OCI-LY7 (cell line): ENCODE measurements at regions not wholly inside any gene's neighbourhood (a gene's known extent, or its start where the extent isn't known, plus 50 kb on each side); places are given as distances from the start of the nearest gene placed in this dataset.

ENCODE experiments used
- BruUV-seq: library from RNA; stranded (reverse); fragments of 400-500 nt; replicated peaks from 2 replicates; lab custom pipeline; 2021; lab: Mats Ljungman, UMichigan
- CTCF ChIA-PET: fragments of 300-600 bp; sonication (Branson Sonifier 250); formaldehyde crosslinking; loops from one replicate; lab custom pipeline; 2022; ENCODE audit warnings: antibody characterized with exemption; ENCODE audit not compliant: unreplicated experiment; lab: Charles Lee
- POLR2A ChIA-PET: fragments of 300-600 bp; sonication (Branson Sonifier 250); formaldehyde crosslinking; loops from one replicate; lab custom pipeline; 2022; ENCODE audit warnings: antibody characterized with exemption; lab: Charles Lee
- DNase-seq: peaks from one replicate; pipeline ENCODE4 v3.0.0-alpha.2; 2015; ENCODE audit warnings: low spot score
- H2AFZ ChIP-seq: fragments of 200-600 bp; sonication (generic), shearing (Covaris generic); 2 replicates; pipeline ENCODE4 v1.6.1; 2014; ENCODE audit warnings: mild to moderate bottlenecking, antibody characterized with exemption, low read length, moderate library complexity
- H3K27ac ChIP-seq: fragments of 200-600 bp; sonication (generic); 2 replicates; pipeline ENCODE4 v1.5.1; 2014; ENCODE audit warnings: mixed run types, low read depth, mild to moderate bottlenecking, moderate library complexity, low read length, inconsistent platforms; ENCODE audit not compliant: poor library complexity, severe bottlenecking
- H3K36me3 ChIP-seq: fragments of 200-600 bp; sonication (generic); 2 replicates; pipeline ENCODE4 v1.6.1; 2014; ENCODE audit warnings: mild to moderate bottlenecking, antibody characterized with exemption, low read length, moderate library complexity, mixed read lengths; ENCODE audit not compliant: insufficient read depth
- H3K4me1 ChIP-seq: fragments of 200-600 bp; sonication (generic); 2 replicates; pipeline ENCODE4 v1.5.1; 2014; ENCODE audit warnings: mild to moderate bottlenecking, low read length; ENCODE audit not compliant: insufficient read depth, poor library complexity, severe bottlenecking
- H3K4me2 ChIP-seq: fragments of 200-600 bp; sonication (generic); 2 replicates; pipeline ENCODE4 v1.6.1; 2014; ENCODE audit warnings: mild to moderate bottlenecking, low read length
- H3K4me3 ChIP-seq: fragments of 200-600 bp; sonication (generic); 2 replicates; pipeline ENCODE4 v1.5.1; 2014; ENCODE audit warnings: mild to moderate bottlenecking, low read depth, low read length; ENCODE audit not compliant: poor library complexity, severe bottlenecking
- H3K79me2 ChIP-seq: fragments of 200-600 bp; sonication (generic); 2 replicates; pipeline ENCODE4 v1.6.1; 2016; ENCODE audit warnings: low read depth, mild to moderate bottlenecking, low read length, moderate library complexity, mixed read lengths; ENCODE audit not compliant: insufficient read depth
- H3K9me2 ChIP-seq: fragments of 200-600 bp; sonication (generic); 2 replicates; pipeline ENCODE4 v1.6.1; 2016; ENCODE audit warnings: mild to moderate bottlenecking, low read length, mixed read lengths; ENCODE audit not compliant: insufficient read depth
- H3K9me3 ChIP-seq: fragments of 200-600 bp; sonication (generic); 2 replicates; pipeline ENCODE4 v1.6.1; 2014; ENCODE audit warnings: mild to moderate bottlenecking, mixed run types, low read length, mixed read lengths
- H4K20me1 ChIP-seq: fragments of 200-600 bp; sonication (generic); 2 replicates; pipeline ENCODE4 v1.6.1; 2014; ENCODE audit warnings: mild to moderate bottlenecking, antibody characterized with exemption, low read length, moderate library complexity, mixed read lengths; ENCODE audit not compliant: insufficient read depth
- CTCF ChIP-seq: fragments of 200-600 bp; sonication (generic); conservative IDR thresholded peaks from 2 replicates; pipeline ENCODE4 v1.5.1; 2014; ENCODE audit warnings: mild to moderate bottlenecking, antibody characterized with exemption, low read length, moderate library complexity, mixed read lengths
- EZH2phosphoT487 ChIP-seq: fragments of 200-600 bp; sonication (generic); IDR thresholded peaks from 2 replicates; pipeline ENCODE4 v1.6.1; 2018; ENCODE audit warnings: low read depth, borderline replicate concordance, mild to moderate bottlenecking, mixed run types, antibody characterized with exemption, low read length, moderate library complexity, mixed read lengths
- intact Hi-C: fragments of 100-400 bp; cut with micrococcal nuclease; formaldehyde crosslinking; loops from one replicate; pipeline ENCODE4 v1.10.0; 2022; ENCODE audit not compliant: unreplicated experiment

GRCh38 chr2:21890716-21891115 lies 766.9 kb downstream of the TDRD15 start:
- Histone ChIP-seq H3K9me2 (no peaks in the 10 kb centered on the region), H4K20me1 (no peaks in the 10 kb centered on the region), H3K36me3 (no peaks in the 10 kb centered on the region), H3K27ac (no peak overlapping the region), H3K4me1 (no peaks in the 10 kb centered on the region), H3K9me3 (no peaks in the 10 kb centered on the region), H2AFZ (no peak overlapping the region), H3K4me2 (no peak overlapping the region), H3K79me2 (no peaks in the 10 kb centered on the region), H3K4me3 (no peak overlapping the region)
- intact Hi-C loops, result no loop called here
- TF ChIP-seq EZH2phosphoT487, result no peak
- TF ChIP-seq CTCF, result no peak
- no TSS peak for BruUV-seq
- no peak for DNase-seq
- CTCF ChIA-PET, result no interaction called here
- POLR2A ChIA-PET, result no interaction called here

GRCh38 chr2:21891191-21891590 lies 767.4 kb downstream of the TDRD15 start:
- BruUV-seq, result no TSS peak
- Histone ChIP-seq H3K4me2 (no peak overlapping the region), H3K27ac (no peak overlapping the region), H3K4me1 (no peaks in the 10 kb centered on the region), H3K36me3 (no peaks in the 10 kb centered on the region), H3K79me2 (no peaks in the 10 kb centered on the region), H2AFZ (no peak overlapping the region), H3K9me2 (no peaks in the 10 kb centered on the region), H3K9me3 (no peaks in the 10 kb centered on the region), H3K4me3 (no peak overlapping the region), H4K20me1 (no peaks in the 10 kb centered on the region)
- no peak for TF ChIP-seq EZH2phosphoT487
- no peak for TF ChIP-seq CTCF
- no peak for DNase-seq
- CTCF ChIA-PET, result no interaction called here
- POLR2A ChIA-PET, result no interaction called here
- intact Hi-C loops, result no loop called here

DNA sequence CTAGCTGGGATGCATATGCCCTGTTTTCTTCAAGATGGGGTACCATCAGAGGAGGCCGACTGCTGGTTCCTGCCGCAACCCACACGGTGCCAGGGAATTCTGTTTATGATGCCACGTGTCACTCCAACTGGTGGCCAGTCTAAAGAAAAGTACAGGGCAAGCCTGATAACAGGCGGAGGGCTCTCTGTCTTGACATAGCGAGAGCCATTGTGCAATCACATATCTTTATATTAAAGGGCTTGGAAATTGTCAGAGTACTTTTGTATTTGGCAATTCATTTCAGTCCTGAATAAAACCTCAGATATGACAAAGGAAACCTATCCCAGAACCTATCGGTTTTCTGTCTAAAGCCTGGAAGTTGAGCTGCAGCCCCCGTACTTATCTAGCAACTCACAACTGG lies 768.4 kb downstream of the TDRD15 start:
- BruUV-seq, result no TSS peak
- no peaks in the 10 kb centered on the region for H3K4me1 ChIP-seq
- H3K4me3 ChIP-seq, result no peak overlapping the region
- H4K20me1 ChIP-seq, result no peaks in the 10 kb centered on the region
- H3K9me3 ChIP-seq, result no peaks in the 10 kb centered on the region
- ChIA-PET CTCF (no interaction called here), POLR2A (no interaction called here)
- TF ChIP-seq CTCF, result no peak
- no peak for TF ChIP-seq EZH2phosphoT487
- H3K4me2 ChIP-seq, result no peak overlapping the region
- no peak overlapping the region for H3K27ac ChIP-seq
- H2AFZ ChIP-seq, result no peak overlapping the region
- no peaks in the 10 kb centered on the region for H3K9me2 ChIP-seq
- no peaks in the 10 kb centered on the region for H3K79me2 ChIP-seq
- intact Hi-C loops, result no loop called here
- DNase-seq, result no peak
- H3K36me3 ChIP-seq, result no peaks in the 10 kb centered on the region
